Mesodermal cell (in vitro differentiated cells): ENCODE measurements at regions not wholly inside any gene's neighbourhood (a gene's known extent, or its start where the extent isn't known, plus 50 kb on each side); places are given as distances from the start of the nearest gene placed in this dataset.

Source experiments
- H3K27ac ChIP-seq: 2 replicates; pipeline ENCODE4 v1.7.0; 2013; ENCODE audit warnings: mild to moderate bottlenecking, low read depth, low read length, moderate library complexity; ENCODE audit not compliant: severe bottlenecking
- H3K36me3 ChIP-seq: 2 replicates; pipeline ENCODE4 v1.7.1; 2013; ENCODE audit warnings: mild to moderate bottlenecking, low read length, moderate library complexity; ENCODE audit not compliant: control insufficient read depth, insufficient read depth
- H3K4me1 ChIP-seq: one replicate; pipeline ENCODE4 v1.7.1; 2013; ENCODE audit warnings: mild to moderate bottlenecking, low read length; ENCODE audit not compliant: insufficient read depth, control insufficient read depth, poor library complexity, severe bottlenecking
- H3K4me3 ChIP-seq: 2 replicates; pipeline ENCODE4 v1.7.0; 2013; ENCODE audit warnings: low read length, control low read depth, mild to moderate bottlenecking; ENCODE audit not compliant: insufficient read depth, poor library complexity, severe bottlenecking; ENCODE audit errors: extremely low read depth
- H3K9me3 ChIP-seq: 2 replicates; pipeline ENCODE4 v1.7.1; 2013; ENCODE audit warnings: mild to moderate bottlenecking, low read length, moderate library complexity; ENCODE audit not compliant: control insufficient read depth
- WGBS, 2 experiments: methylation state at CpG; one replicate each; pipeline ENCODE4 v1.1.5; 2013; ENCODE audit warnings: missing lambda C conversion rate in 2 of 2; ENCODE audit not compliant: insufficient coverage in 2 of 2; 5-methylcytosine and 5-hydroxymethylcytosine counted together

GRCh38 chr3:117409256-117409655 lies 699.7 kb downstream of the TUSC7 start:
- H3K36me3 ChIP-seq, result no peaks in the 10 kb centered on the region
- H3K9me3 ChIP-seq, result no peaks in the 10 kb centered on the region
- H3K27ac ChIP-seq, result no peak overlapping the region
- H3K4me1 ChIP-seq, result no peaks in the 10 kb centered on the region
- WGBS, 2 experiments, result no CpG with 5 or more reads among the region's 1 CpG
- H3K4me3 ChIP-seq, result no peak overlapping the region

- H3K36me3 ChIP-seq, result no peaks in the 10 kb centered on the region
- H3K9me3 ChIP-seq, result no peaks in the 10 kb centered on the region
- no peak overlapping the region for H3K4me3 ChIP-seq
- WGBS, 2 experiments, result 100% methylated on average over 1 of the region's 3 CpGs
- H3K27ac ChIP-seq, result no peak overlapping the region
- no peaks in the 10 kb centered on the region for H3K4me1 ChIP-seq
Observed at GRCh38 chr3:117409701-117410459, 700.3 kb downstream of the TUSC7 start.

GRCh38 chr3:117411971-117412370 lies 702.4 kb downstream of the TUSC7 start:
- Histone ChIP-seq H3K4me1 (no peaks in the 10 kb centered on the region), H3K9me3 (no peaks in the 10 kb centered on the region), H3K27ac (no peak overlapping the region), H3K36me3 (no peaks in the 10 kb centered on the region), H3K4me3 (no peak overlapping the region)
- 75 to 100% methylated on average over 1 of the region's 4 CpGs for WGBS, 2 experiments

- Histone ChIP-seq H3K36me3 (no peaks in the 10 kb centered on the region), H3K4me3 (no peak overlapping the region), H3K9me3 (no peaks in the 10 kb centered on the region), H3K4me1 (no peaks in the 10 kb centered on the region), H3K27ac (no peak overlapping the region)
- no CpG with 5 or more reads among the region's 1 CpG for WGBS, 2 experiments
Observed at GRCh38 chr3:117417411-117417810, 707.8 kb downstream of the TUSC7 start.

GRCh38 chr3:117427081-117427480 lies 717.5 kb downstream of the TUSC7 start:
- H3K27ac ChIP-seq, result no peak overlapping the region
- H3K4me1 ChIP-seq, result no peaks in the 10 kb centered on the region
- H3K4me3 ChIP-seq, result no peak overlapping the region
- 100% methylated on average over 1 of the region's 1 CpG; no CpG with 5 or more reads in 1 of the 2 experiments for WGBS, 2 experiments
- no peaks in the 10 kb centered on the region for H3K9me3 ChIP-seq
- H3K36me3 ChIP-seq, result no peaks in the 10 kb centered on the region

GRCh38 chr3:117433427-117433826 lies 723.8 kb downstream of the TUSC7 start:
- Histone ChIP-seq H3K9me3 (no peaks in the 10 kb centered on the region), H3K36me3 (no peaks in the 10 kb centered on the region), H3K4me3 (no peak overlapping the region), H3K27ac (no peak overlapping the region), H3K4me1 (no peaks in the 10 kb centered on the region)
- no CpG with 5 or more reads among the region's 1 CpG for WGBS, 2 experiments

GRCh38 chr3:117434661-117435412 lies 725.3 kb downstream of the TUSC7 start:
- no peaks in the 10 kb centered on the region for H3K36me3 ChIP-seq
- H3K27ac ChIP-seq, result no peak overlapping the region
- H3K4me1 ChIP-seq, result no peaks in the 10 kb centered on the region
- H3K9me3 ChIP-seq, result no peaks in the 10 kb centered on the region
- H3K4me3 ChIP-seq, result no peak overlapping the region

- H3K36me3 ChIP-seq, result no peaks in the 10 kb centered on the region
- H3K4me3 ChIP-seq, result no peak overlapping the region
- WGBS, 2 experiments, result 93 to 94% methylated on average over 5 of the region's 6 CpGs
- no peaks in the 10 kb centered on the region for H3K4me1 ChIP-seq
- H3K9me3 ChIP-seq, result no peaks in the 10 kb centered on the region
- H3K27ac ChIP-seq, result no peak overlapping the region
Observed at GRCh38 chr3:117435506-117435905, 725.9 kb downstream of the TUSC7 start.

GRCh38 chr3:117439812-117440211 lies 730.2 kb downstream of the TUSC7 start:
- no peaks in the 10 kb centered on the region for H3K9me3 ChIP-seq
- H3K4me3 ChIP-seq, result no peak overlapping the region
- WGBS, 2 experiments, result 92 to 100% methylated on average over 1 of the region's 3 CpGs
- no peak overlapping the region for H3K27ac ChIP-seq
- no peaks in the 10 kb centered on the region for H3K36me3 ChIP-seq
- H3K4me1 ChIP-seq, result no peaks in the 10 kb centered on the region

GRCh38 chr3:117441851-117442250 lies 732.3 kb downstream of the TUSC7 start:
- Histone ChIP-seq H3K36me3 (no peaks in the 10 kb centered on the region), H3K4me3 (no peak overlapping the region), H3K27ac (no peak overlapping the region), H3K4me1 (no peaks in the 10 kb centered on the region), H3K9me3 (no peaks in the 10 kb centered on the region)
- WGBS, 2 experiments, result 82 to 100% methylated on average over 1 to 2 of the region's 4 CpGs

- no peak overlapping the region for H3K27ac ChIP-seq
- no peaks in the 10 kb centered on the region for H3K4me1 ChIP-seq
- H3K4me3 ChIP-seq, result no peak overlapping the region
- no peaks in the 10 kb centered on the region for H3K9me3 ChIP-seq
- no peaks in the 10 kb centered on the region for H3K36me3 ChIP-seq
- 89 to 92% methylated on average over 3 of the region's 4 CpGs for WGBS, 2 experiments
Observed at GRCh38 chr3:117442566-117442965, 733.0 kb downstream of the TUSC7 start.
